Fibroblast of mammary gland (primary cell): ENCODE measurements at regions not wholly inside any gene's neighbourhood (a gene's known extent, or its start where the extent isn't known, plus 50 kb on each side); places are given as distances from the start of the nearest gene placed in this dataset.
"Not testable (repeated sequence)": the region's sequence is repeated elsewhere in the genome, so short reads cannot be mapped to it uniquely, and the experiment has no call there.

Experiments used
- DNase-seq: peaks from one replicate; pipeline ENCODE4 v3.0.0-alpha.2; 2010; ENCODE audit warnings: low read depth
- H3K4me3 ChIP-seq: 2 replicates; pipeline ENCODE4 v1.5.1; 2011; ENCODE audit warnings: low read depth, mild to moderate bottlenecking, low read length, moderate library complexity; ENCODE audit not compliant: control insufficient read depth
- TF ChIP-seq, protein P1 (sequence below): conservative IDR thresholded peaks from 2 replicates; pipeline ENCODE4 v1.5.1; 2011; ENCODE audit warnings: low read depth, low read length, inconsistent platforms; ENCODE audit not compliant: control insufficient read depth, insufficient read depth

DNA sequence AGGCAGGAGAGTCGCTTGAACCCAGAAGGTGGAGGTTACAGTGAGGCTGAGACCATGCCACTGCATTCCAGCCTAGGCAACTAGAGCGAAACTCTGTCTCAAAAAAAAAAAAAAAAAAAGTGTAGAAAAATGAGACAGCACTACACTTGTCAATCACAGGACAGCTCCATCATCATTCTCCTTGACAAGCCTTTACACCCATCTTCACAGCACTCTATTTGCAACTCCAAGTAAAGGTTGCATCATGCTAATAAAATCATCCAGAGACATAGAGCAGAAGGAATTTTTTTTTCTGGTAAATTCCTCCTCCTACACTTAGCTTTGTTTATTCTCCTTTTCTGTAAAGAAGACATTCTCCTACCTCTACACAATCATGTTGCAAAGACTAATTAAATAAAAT, 791.0 kb upstream of the HS3ST5 start:
- DNase-seq, result no peak

DNA sequence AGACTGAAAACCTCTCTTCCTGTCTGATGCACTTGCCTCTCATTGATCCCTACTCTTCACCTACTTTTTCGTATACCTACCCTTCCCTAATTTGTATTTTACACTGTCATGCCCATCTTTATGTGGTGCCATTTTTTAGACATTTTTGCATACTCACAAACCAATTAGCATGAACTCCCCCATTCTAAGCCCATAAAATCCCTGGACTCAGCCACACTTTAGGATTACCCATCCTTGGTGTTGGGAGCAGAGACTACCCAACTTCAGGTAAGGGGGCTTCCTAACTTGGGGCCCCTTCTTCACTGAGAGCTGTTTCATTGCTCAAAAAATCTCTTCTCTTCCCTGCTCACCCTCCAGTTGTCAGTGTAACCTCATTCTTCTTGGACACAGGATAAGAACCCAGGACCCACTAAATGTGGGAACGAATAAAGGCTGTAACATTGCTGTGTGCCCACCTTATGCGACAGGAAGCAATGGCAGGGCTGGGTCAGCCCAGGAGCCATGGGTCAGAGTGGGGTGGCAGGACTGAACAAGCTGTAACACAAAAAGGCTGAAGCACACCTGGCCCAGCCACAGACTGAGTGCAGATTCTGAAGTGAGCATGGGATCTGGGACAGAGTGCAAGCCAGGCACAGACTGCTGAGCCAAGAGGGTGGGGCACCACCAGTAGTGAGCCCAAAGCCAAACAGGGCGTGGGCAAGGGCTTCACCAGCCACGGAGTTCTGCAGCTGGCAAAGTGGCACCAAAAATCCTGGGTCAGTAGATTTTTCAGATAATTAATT, 789.1 kb upstream of the HS3ST5 start:
- H3K4me3 ChIP-seq, result no peak overlapping the region
- DNase-seq, result no peak
- TF ChIP-seq, protein P1, sequence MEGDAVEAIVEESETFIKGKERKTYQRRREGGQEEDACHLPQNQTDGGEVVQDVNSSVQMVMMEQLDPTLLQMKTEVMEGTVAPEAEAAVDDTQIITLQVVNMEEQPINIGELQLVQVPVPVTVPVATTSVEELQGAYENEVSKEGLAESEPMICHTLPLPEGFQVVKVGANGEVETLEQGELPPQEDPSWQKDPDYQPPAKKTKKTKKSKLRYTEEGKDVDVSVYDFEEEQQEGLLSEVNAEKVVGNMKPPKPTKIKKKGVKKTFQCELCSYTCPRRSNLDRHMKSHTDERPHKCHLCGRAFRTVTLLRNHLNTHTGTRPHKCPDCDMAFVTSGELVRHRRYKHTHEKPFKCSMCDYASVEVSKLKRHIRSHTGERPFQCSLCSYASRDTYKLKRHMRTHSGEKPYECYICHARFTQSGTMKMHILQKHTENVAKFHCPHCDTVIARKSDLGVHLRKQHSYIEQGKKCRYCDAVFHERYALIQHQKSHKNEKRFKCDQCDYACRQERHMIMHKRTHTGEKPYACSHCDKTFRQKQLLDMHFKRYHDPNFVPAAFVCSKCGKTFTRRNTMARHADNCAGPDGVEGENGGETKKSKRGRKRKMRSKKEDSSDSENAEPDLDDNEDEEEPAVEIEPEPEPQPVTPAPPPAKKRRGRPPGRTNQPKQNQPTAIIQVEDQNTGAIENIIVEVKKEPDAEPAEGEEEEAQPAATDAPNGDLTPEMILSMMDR, result no peak

More for the DNA sequence above, 791.0 kb upstream of the HS3ST5 start:
- TF ChIP-seq, protein P1, result no peak
- H3K4me3 ChIP-seq, result no peak overlapping the region

- not testable (repeated sequence) for H3K4me3 ChIP-seq, DNase-seq
Observed at GRCh38 chr6:115121513-115121912, 778.7 kb upstream of the HS3ST5 start.

GRCh38 chr6:115120391-115120790, 777.6 kb upstream of the HS3ST5 start:
- no peak overlapping the region for H3K4me3 ChIP-seq
- TF ChIP-seq, protein P1, result no peak
- DNase-seq, result no peak

DNA sequence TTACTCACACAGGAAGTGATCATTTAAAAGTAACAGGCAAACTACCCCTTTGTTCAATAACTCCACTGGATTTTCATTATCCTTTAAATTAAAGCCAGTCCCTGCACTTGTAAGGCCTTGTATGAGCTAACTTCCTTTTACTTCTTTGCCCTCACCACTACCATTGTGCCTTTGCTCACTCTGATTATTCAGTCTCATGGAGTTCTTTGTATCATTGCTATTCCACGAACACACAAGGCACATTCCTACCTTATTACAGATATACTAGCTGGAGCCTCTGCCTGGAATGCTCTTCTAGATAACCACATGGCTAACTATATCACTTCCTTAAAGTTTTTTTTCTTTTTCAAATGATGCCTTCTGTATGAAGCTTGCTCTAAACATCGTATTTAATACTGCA, 748.6 kb upstream of the HS3ST5 start:
- TF ChIP-seq, protein P1, result no peak
- H3K4me3 ChIP-seq, result no peak overlapping the region
- no peak for DNase-seq

GRCh38 chr6:115078555-115078954, 735.7 kb upstream of the HS3ST5 start:
- no peak overlapping the region for H3K4me3 ChIP-seq
- DNase-seq, result no peak
- TF ChIP-seq, protein P1, result no peak

GRCh38 chr6:115071962-115072361, 729.1 kb upstream of the HS3ST5 start:
- no peak for DNase-seq
- H3K4me3 ChIP-seq, result no peak overlapping the region
- TF ChIP-seq, protein P1, result no peak
